ENCODE measurements at regions not wholly inside any gene's neighbourhood (a gene's known extent, or its start where the extent isn't known, plus 50 kb on each side); places are given as distances from the start of the nearest gene placed in this dataset.
A peak's percentile ranks its signal among the peaks of the same experiment; 100 is the strongest.

DNA sequence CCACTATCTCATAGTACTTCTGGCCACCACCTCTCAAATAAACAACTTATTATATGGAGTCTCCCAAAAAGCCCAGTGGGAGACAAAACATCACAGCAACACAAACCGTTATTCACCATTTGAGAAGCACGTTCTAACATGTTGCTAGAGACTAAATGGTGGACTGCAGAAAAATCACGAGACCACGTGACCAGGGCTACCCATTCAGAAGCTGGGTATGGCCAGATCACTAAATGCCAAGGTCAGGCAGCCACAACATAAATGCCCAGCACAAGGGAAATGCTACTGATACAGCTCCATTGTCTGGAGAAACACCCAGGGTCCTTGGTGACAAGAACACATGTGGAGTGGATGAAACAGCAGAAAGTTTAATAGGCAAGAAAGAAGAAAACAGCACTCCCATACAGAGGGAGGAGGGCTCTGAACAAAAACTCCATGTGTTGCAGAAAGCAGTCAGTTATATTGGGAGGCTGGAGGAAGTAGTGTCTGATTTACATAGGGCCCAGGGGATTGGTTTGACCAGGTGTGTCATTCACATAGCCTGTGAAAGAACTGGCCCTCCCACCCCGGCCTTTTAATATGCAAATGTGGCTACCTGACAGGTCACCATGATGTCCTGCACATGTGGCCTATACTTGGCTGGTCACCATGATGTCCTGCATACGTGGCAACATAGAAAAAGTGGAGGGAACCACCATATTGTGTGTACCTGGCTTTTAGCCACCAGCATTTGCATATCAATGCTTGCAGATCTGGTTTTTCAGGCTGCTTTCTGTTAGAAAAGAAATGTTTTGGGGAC lies 97.2 kb downstream of the TRIM36 start:
- no peak for DNase-seq

DNA sequence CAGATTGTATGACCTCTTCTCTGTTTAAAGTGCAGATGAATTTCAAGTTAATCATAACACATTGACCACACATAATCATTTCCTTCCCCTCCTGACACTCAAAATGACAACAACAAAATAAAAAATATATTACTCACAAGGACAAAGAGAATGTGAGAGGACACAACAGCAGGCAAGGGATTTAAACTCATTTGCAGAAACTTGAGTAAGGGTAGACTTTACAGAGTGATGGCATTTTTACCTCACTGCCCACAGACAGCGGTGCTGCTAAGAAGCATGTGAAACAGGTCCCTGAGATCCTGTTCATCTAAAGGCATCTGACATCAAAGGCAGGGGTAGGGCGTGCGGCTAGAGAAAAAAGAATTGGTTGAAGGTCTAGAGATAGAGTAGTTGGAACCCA lies 99.0 kb downstream of the TRIM36 start:
- DNase-seq: no peak

DNA sequence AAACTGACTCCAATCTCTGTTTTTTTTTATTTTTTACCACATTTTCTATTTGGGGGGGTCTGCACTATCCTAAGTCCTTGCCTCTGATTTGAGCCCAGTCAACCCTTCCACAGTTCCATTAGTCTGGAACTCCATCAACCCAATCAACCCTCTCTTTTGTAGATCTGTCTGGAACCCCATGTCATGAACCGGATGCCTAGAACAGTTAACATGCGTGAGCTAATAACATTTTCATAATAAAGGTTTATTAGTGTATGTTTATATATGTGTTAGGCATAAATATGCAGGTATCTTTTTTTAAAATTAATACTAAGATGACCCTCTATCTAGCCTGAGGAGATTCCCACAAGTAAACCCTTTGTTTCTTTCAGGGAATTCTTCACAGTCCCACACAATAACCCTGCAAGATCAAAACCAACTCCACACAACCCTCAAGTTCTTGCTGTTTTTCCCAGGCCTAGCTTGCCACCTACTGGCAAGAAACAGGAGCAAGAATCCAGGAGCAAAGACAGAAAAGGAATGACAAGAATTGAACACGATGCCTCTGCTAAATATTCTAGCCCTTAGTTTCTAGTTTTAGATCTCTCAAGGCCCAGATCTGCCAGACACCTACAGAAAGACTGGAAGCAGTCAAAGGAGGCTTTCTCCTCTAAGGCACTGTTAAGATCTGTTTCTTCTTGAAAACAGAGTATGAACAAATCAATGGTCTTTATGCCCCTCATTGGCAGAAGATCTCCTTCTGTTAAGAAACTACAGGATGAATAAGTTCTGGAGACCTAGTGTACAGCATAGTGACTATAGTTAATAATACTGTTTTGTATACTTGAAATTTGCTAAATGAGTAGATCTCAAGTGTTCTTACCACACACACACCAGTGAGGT lies 100.4 kb downstream of the TRIM36 start:
- peak; percentile 20 to 37 for DNase-seq

DNA sequence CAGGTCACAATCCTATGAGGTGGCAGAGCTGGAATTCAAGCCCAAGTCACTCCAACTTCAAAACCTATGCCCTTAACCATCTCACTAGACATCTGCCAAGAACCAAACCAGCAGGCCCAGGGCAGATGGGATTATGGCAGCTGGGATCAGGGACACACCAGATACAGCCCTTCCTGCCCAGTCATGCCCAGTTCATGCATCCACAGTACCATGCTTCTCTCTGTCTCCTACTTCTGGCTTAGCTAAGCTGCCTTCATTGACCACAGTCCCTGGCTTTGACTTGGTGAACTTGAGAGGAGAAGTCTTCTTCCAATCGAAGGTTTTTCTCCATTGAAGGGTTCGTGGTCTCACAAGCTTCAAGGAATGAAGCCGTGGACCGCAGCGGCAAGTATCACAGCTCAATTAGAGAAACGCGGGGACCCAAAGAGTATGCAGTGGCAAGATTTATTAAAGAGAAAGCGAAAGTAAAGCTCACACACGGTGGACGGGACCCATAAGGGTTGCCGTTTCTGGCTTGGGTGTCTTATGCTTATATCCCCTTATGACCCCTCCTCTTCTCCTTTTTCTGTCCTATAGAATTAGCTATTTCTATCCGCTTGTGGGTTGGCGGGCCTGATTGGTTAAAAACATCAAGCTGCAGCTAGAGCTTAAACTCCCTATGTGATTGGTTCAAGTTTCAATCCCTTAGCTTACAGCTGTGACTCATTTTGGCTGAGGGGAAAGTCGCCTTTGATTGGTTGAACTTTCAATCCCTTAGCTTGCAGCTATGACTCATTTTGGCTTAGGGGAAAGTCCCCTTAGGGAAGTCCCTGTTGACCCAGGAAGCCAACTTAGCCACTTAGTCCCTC lies 101.2 kb downstream of the TRIM36 start:
- no peak for DNase-seq

DNA sequence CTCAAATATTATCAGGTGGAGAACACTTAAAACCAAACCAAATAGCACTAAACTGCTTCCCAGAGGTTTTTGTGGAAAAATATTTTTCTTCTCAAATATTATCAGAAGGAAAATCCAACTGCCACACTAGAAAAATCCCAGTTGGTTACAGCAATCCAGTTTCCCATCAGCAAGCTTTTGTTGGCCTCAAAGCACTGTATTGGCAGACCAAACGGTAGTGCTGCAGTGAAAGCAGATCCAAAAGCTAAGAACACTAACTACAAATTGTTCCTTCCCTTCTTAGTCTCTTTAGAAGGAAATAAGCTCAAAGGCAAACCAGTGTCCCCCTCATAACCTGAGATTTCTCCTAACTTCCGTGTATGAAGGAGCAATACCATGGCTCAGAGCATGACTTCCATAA lies 105.3 kb downstream of the TRIM36 start:
- no peak for DNase-seq

DNA sequence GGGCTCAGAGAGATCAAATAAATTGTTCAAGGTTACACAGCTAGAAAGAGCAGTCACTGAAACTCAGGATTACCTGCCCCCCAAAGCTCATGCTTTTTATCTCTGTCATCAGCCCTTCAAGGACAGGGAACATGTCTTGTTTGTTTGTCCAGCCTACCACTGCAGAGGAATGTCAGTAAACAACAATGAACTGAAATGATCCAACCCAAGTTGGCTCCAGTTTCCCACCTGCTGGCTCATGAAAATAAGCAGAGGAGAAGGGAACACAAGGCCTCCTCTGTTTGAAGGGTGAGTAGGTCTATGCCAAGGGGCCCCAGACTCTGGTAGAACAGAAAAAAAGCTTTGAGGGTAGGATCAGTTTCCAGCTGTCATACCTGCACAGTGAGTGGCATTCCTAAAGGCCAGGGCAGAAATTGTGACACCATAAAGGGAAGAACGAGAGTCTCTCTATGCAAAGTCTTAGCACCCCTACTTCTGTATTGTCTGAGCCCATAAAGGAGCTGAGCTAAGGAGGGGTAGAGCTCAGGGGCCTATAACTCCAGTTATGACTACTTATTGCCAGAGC lies 115.2 kb downstream of the TRIM36 start:
- DNase-seq: no peak

DNA sequence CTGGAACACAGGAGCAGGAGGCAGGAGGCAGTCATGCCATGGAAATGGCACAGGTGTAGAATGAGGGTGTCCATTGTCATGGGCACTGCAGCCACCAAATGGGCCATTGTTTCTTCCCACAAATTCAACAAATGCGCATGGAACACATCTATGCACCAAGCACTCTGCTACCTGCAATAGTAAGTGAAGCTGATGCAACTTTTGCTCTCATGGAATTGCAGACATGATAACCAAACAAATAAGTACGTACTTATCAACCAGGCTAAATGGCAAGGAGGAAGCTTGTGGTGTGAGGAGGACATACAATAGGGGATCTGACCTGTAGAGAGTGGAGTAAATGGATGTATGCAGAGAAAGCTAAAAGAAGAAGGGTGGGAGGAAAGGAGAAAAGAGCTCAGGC lies 116.8 kb downstream of the TRIM36 start:
- no peak for DNase-seq

DNA sequence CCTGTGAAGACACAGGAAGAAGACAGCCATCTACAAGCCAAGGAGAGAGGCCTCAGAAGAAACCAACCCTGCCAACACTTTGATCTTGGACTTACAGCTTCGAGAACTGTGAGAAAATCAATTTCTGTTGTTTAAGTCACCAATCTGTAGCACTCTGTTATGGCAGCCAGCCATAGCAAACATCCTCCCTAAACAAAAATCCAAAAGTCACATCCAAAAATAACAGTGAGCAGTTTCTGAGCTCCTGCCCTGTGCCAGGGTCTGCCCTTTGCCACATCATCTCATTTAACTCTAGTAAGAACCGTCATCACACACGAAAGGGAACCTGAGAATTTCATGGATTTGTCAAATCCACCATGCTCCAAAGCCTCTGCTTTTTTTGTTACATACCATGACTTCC lies 118.8 kb downstream of the TRIM36 start:
- DNase-seq: no peak

DNA sequence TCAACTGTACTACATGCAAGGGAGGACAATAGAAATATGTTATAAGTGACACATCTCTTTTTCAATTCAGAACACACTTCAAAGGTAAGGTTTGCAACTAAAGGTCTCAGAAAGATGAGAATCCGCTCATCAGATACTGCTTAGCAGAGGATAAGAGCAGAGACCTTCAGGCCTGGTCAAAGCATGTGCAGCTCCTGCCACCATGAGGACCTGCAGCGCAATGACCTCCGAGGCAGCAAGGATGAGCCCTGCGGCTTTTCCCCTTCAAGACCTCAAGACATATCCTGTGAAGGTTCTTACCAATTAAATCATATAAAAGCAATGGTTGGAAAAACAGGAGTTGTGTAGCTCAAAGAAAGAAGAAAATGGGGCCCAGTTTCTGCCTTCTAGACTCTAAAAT lies 135.8 kb downstream of the TRIM36 start:
- peak; percentile 0 to 9 for DNase-seq

DNA sequence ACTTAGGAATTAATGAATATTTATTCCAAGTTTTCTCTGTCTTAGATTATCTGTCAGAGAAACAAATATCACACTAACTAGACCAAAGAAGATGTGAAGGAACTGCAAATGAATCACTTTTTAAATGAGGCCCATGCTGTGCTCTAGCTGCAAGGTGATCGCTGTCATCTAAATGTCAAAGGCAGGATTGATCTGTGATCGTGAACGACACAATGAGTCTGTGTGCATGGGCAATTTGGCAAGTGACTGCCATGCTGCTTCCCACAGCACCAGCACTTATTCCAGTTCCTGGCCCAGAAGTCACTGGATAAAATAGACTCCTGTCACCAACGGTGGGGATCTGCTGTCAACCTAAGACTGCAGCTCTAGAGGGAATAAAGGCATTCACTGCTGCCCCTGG lies 141.2 kb downstream of the TRIM36 start:
- no peak for DNase-seq

DNA sequence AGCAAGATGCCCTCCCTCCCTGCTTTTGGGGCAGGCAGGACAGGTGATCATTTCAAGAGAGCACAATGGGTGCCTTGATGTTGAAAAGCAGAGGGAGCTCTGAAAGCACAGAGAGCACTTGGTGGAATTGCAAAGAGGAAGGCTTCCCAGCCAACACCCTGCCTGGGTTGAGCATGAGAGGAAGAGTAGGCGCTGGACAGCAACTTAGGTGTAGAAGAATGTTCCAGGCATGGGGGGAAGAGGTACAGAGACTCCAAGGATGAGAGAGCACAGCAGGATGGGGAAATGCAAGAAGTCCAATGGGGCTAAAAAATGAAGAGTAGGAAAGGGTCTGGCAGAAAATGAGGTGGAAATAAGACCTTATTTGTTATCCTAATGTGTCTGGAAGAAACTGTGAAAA lies 144.8 kb downstream of the TRIM36 start:
- DNase-seq: no peak

DNA sequence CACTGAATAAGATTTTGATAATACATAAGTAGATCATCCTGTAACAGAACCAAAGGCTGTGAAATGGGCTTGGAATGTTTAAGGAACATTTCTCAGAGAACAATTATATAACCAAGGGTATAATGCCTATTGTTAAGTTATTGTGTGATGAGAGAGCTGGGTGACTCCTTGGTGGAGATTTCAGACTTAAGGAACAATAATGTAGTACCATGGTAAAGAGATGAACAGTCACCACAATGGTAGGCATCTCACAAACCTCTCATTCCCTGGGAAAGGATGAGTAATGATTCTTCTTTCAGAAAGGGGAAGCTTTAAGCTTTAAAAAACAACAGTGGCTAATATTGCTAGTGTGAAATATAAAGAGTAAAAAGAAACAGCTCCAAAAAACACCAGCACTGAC lies 147.4 kb downstream of the TRIM36 start:
- no peak for DNase-seq

DNA sequence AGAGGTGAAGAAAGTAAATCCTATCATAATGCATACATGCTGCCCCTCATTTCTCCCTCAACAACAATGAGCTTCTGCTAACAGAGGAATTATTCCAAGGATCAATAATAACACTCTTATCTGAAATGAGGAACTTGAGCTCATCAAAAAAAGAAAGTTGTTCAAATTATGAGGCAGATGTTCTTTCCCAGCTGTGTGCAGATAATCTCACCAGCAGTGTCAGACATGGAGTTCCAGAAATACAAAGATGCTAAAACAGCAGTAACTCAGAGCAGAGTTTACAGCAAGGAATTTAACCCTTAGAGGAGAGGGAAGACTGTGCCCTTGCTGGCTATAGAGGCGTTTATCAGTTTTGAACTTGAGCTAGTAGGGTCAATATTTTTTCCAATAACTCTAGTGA lies 153.1 kb downstream of the TRIM36 start:
- DNase-seq: no peak

DNA sequence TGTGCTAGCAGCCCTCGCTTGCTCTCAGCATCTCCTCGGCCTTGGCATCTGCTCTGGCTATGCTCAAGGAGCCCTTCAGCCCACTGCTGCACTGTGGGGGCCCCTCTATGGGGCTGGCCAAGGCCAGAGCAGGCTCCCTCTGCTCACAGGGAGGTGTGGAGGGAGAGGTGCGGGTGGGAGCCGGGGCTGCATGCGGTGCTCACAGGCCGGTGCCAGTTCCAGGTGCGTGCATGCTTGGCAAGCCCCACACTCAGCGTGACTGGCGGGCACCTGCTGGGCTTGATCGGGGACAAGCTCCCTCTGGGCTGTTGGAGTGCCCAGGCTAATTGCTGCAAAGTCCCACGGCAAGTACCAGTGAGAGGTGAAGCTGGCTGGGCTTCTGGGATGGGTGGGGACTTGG lies 170.5 kb downstream of the TRIM36 start:
- DNase-seq: no peak

DNA sequence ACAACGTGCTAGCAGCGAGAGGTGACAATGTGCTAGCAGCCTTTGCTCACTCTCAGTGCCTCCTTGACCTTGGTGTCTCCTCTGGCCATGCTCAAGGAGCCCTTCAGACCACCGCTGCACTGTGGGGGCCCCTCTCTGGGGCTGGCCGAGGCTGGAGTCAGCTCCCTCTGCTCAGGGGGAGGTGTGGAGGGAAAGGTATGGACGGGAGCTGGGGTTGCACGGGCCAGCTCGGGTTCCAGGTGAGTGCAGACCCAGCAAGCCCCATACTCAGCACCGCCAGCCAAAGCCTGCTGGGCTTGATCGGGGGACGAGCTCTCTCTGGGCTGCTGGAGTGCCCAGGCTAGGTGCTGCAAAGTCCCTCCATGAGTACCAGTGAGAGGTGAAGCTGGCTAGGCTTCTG lies 180.2 kb downstream of the TRIM36 start:
- no peak for DNase-seq

DNA sequence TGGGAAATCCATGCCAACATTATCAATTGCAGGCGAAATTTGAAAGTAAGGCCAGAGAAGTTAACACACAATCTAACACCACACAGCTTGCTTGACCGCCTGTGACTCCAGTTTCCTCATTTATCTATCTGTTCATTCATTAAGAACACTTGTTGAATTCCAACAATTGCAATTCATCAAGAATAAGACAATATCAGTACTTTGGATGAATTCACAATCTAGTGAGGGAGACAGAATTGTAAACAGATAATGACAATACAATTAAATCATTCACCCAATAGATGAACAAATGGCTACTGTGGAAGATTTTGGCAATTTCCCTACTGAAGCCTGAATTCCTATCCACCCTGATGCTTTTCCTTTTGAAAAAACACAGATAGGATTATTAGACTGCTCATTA lies 181.6 kb downstream of the TRIM36 start:
- DNase-seq: no peak

DNA sequence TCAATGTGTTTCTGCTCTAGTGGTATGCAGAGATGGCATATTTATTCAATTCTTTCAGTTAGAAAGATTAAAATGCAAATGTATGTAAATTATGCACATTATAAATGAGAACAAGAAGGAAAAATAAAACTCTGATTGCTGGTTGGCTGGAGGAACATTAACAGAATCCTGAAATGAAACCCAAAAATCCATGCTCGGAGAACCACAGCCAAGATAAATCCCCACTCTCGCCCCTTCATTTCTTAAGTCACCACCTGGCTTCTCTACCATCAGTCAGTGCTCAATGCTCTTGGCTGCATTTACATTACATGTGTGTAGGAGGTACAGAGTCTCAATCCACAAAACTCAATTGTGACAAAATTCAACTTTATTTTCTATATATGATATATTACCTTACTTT lies 184.9 kb downstream of the TRIM36 start:
- DNase-seq: no peak

DNA sequence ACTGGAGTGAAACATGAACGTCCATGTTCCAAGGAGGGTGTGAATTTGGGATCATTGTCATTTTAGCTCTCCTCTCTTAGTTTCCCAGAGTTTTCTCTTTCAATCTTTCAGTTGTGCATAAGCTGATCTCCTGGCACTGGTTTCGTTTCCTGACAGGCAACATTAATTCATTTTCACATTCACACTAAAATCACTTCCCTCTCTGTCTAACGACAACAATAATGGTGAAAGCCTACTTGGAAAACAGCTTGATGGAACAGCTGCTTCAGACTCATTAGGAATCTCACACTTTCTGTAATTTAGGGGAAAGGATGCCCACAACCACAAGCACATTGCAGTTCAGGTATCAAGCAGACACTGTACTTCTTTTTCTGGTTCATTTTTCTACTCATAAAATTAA lies 188.6 kb downstream of the TRIM36 start:
- DNase-seq: no peak

DNA sequence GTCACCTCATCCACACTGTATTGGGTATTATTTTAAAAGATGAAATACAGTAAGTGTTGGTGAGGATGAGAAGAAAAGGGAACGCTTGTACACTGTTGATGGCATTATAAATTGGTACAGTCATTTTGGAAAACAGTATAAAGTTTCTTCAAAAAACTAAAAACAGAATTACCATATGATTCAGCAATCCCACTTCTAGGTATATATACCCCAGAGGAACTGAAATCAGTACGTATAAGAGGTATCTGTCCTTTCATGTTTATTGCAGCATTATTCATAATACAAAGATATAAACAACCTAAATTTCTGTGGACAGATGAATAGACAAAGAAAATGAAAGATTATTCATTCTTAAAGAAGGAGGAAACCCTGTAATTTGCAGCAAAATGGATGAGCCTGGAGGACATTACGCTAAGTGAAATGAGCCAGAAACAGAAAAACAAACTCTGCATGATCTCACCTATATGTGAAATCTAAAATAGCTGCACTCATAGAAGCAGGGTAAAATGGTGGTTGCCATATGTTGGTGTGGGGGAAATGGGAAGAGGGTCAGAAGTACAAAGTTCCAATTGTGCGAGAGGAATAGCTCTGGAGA lies 191.6 kb downstream of the TRIM36 start:
- no peak for DNase-seq

DNA sequence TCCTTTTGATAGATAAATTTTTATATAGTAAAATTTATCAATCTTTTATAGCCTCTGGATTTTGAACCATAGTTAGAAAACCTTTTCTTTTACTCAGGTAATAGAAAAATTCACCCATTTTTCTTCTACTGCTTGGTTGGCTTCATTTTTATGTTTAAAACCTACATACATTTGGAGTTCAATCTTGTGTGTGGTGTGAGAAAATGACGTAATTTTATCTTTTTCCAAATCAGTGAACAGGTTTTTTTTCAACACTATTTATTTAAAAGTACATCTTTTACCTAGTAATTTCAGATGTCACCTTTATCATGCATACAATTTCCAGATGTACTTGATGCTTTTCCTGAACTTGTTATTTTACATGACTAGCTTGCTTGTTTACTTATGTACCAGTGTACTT lies 200.2 kb downstream of the TRIM36 start:
- no peak for DNase-seq

DNA sequence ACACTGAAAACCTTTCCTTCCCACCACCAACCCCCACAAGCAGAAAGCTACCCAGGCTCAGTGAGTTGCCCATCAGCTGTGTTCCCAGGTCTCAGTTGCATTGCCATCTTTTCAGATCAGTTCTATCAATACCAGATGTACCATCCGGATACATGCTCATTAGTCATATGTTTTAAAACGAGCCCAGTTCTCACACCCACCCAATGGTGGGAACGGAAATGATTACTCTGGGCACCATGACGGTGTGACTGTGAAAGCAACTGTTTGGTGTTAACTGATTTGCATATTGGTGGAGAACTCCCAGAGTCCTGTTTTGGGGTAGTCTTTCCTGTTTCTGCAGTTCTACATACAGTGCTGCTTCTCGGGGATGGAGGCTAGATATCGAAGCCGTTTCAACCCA lies 212.3 kb downstream of the TRIM36 start:
- no peak for DNase-seq

DNA sequence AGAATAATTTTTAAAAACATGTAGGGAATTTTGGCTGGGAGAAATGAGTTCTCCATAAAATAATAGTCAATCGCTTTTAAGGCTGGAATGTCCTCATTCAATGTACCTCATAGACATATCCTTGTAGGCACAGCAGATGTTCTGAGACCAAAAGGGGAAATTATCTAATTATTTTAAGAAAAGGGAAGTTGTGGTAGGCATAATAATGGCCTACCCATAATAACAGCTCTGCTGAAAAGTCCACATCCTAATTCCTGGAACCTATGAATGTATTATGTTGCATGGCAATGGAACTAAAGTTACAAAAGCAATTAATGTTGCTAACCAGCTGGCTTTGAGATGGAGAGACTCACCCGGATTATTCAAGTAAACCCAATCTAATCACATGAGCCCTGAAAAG lies 216.1 kb downstream of the TRIM36 start:
- DNase-seq: peak; percentile 66 to 74

DNA sequence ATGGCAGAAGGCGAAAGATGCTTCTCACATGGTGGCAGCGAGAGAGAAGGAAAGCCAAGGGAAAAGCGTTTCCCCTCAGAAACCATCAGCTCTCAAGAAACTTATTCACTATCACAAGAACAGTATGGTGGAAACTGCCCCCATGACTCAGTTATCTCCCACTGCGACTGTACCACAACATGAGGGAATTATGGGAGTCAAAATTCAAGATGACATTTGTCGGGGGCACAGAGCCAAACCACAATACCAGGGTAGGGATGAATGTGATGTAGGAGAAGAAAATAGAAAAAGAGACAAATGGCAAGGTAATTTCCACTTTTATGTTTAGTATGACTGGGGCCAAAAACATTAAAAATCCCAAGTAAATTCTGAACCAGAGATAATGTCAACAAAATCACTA lies 216.8 kb downstream of the TRIM36 start:
- no peak for DNase-seq

Data from AML-193 (cell line).